DMS53 (cell line): ENCODE measurements at regions not wholly inside any gene's neighbourhood (a gene's known extent, or its start where the extent isn't known, plus 50 kb on each side); places are given as distances from the start of the nearest gene placed in this dataset.
"Not testable (repeated sequence)": the region's sequence is repeated elsewhere in the genome, so short reads cannot be mapped to it uniquely, and the experiment has no call there.

Experiments
- DNase-seq: peaks from one replicate; lab custom pipeline; 2025; lab: John Stamatoyannopoulos, UW

- DNase-seq: no peak
Observed at GRCh38 chr10:53430974-53431373, 658.4 kb upstream of the MBL2 start.

GRCh38 chr10:53430127-53430891 lies 657.7 kb upstream of the MBL2 start:
- no peak for DNase-seq

DNA sequence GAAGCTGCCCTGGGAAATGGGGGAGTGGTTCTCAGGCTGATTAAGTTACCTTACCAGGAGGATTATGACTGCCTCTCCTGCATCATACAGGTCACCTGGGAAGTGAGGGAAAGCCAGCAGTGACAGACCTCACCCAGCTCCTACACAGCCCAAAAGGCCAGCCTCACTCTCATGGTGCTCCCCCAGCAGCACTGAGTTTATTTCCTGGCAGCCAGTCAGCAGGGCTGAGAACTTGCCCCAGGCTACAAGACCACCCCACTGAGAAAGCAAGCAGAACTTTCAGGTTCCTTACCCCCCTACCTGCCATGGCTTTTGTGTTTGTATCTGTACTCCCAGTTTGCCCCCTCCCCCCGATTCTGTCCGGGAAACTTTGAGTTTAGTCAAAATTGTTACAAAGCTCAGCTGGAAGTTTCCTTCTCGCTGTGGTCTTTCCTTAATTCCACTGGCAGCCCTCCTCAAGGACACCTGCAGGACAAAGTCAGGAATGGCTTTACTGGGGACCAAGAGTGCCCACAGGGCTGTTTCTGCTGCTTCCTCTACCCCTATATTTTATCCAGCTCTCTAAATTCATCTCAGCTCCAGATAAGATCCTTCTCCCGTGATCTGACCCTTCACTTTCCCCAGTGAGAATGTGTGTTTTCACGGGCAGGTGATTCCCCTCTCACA lies 649.8 kb upstream of the MBL2 start:
- DNase-seq: no peak

- DNase-seq: no peak
Observed at GRCh38 chr10:53412651-53413050, 640.1 kb upstream of the MBL2 start.

DNA sequence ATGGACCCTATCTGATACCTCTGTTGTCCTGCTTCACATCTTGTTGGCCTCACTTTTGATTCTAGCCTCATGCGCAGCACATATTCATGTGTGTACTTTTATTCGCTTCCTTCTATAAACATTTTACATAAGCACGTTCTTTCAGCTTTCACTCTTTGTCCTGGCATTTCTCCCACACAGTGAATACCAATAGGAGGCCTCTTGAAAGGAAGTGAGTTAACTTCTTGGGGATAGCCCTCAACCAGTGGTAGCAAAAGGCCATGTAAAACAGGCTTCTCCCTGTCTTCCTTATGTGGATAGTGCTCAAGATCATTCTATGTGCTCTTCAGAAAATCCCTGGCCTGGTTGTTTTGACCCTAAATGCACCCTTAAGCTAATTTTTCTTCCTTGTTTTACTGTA lies 633.9 kb upstream of the MBL2 start:
- no peak for DNase-seq

GRCh38 chr10:53403688-53404087 lies 631.1 kb upstream of the MBL2 start:
- peak; percentile 68 for DNase-seq

- no peak for DNase-seq
Observed at GRCh38 chr10:53402594-53402993, 630.0 kb upstream of the MBL2 start.

- DNase-seq: no peak
Observed at GRCh38 chr10:53401536-53401935, 629.0 kb upstream of the MBL2 start.

DNA sequence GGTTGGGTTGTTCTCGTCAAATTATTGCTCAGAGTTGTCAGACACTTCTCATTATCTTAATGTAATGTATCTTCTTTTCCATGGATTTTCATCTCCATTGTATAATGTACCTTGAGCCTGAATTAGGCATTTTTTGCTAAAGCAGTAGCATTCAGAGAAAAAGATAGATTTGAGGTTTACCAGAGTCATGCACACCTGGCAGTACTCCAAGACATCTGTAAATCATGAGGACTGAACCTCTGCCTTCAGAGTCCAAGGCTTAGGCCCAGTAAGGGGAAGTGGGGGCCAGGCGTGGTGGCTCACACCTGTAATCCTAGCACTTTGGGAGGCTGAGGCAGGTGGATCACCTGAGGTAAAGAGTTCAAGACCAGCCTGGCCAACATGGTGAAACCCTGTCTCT lies 624.3 kb upstream of the MBL2 start:
- DNase-seq: no peak

- peak; percentile 74 for DNase-seq
Observed at GRCh38 chr10:53395449-53395848, 622.9 kb upstream of the MBL2 start.

DNA sequence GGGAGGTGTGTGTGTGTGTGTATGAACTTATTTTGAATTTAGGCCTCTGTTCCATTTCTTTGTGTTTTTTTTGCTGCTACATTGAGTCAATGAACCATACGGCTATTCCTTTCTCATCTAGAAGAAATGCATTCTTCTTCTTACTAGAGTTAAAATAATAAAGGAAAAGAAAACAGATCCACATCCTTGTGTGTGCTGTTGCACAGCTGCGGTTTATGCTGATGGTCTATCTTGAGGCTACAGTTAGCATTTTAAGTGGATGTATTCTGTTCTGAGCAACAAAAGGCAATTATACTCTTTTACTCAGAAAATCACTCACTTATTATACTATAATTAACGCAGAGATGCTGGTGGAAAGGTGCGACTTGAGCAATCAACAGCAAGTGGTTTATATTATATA lies 615.0 kb upstream of the MBL2 start:
- no peak for DNase-seq

DNA sequence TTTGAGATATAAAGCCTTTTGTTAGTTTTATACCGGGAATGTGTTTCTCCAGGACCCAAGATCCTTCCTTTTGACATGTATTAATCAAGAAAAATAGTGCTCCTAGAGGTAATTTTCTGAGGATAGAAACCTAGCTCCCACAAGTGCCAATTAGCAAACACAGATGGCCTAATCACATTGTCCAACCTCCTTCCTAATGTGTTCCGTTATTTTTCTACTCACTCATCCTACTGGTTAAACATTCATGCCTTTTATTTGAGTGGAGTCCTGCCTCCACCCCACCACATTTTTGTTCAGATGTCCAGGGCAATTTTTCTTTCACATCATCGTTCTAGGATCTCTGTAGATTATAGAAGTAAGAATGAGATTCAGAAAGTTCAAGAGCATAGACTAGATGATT lies 610.0 kb upstream of the MBL2 start:
- no peak for DNase-seq

- peak; percentile 44 for DNase-seq
Observed at GRCh38 chr10:53379956-53380355, 607.4 kb upstream of the MBL2 start.

GRCh38 chr10:53370347-53370746 lies 597.8 kb upstream of the MBL2 start:
- DNase-seq: no peak

DNA sequence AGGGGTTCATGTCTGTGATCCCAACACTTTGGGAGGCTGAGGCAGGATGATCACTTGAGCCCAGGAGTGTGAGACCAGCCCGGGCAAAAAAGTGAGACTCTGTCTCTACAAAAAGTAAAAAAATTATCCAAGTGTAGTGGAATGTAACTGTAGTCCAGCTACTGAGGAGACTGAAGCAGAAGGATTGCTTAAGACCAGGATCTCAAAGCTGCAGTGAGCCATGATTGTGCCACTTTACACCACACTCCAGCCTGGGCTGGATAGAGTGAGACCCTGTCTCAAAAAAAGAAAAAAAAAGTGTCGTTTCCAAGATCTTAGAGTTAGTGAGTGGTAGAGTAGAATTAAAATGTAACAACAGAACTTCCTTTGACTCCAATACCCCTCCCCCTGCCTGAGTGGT lies 589.4 kb upstream of the MBL2 start:
- DNase-seq: peak; percentile 23

DNA sequence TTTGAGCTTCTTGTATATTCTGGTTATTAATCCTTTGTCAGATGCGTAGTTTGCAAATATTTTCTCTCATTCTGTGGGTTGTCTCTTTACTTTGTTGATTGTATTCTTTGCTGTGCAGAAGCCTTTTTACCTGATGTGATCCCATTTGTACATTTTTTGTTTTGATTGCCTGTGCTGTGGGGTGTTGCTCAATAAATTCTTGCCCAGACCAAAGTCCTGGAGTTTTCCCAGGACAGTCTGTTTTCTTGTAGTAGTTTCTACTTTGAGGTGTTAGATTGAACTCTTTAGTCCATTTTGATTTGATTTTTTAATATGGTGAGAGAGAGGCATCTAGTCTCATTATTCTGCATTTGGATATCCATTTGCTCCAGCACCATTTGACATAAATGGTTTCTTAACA lies 588.7 kb upstream of the MBL2 start:
- no peak for DNase-seq

DNA sequence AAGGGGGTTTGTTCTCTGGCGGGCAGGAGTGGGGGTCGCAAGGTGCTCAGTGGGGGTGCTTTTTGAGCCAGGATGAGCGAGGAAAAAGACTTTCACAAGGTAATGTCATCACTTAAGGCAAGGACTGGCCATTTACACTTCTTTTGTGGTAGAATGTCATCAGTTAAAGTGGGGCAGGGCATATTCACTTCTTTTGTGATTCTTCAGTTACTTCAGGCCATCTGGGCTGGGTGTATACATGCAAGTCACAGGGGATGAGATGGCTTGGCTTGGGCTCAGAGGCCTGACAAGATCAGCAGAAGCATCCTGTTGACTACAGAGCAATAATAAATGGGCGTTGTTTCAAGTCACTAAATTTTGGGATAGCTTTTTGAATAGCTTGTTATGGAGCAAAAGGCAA lies 586.4 kb upstream of the MBL2 start:
- not testable (repeated sequence) for DNase-seq

- no peak for DNase-seq
Observed at GRCh38 chr10:53358536-53358935, 586.0 kb upstream of the MBL2 start.

DNA sequence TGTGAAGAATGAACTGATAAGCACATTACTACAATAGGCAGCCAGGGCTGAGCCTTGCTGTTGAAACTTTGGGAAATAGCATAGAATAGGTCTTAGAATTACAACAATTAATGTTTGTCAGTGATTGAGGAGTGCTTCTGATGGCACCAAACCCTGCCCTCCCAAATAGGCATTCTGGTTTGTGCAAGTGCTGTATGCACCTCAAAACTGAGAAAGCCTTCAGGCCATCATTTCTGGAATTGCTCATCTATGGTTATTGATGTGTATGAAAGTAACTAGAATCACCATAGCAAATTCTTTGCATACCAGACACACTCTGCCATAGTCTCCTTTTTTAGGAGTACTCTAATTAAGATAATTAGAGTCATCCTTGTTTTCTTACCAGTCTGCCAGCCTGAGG lies 585.0 kb upstream of the MBL2 start:
- no peak for DNase-seq

- DNase-seq: peak; percentile 25
Observed at GRCh38 chr10:53356616-53357349, 584.2 kb upstream of the MBL2 start.

- DNase-seq: not testable (repeated sequence)
Observed at GRCh38 chr10:53342531-53342930, 569.9 kb upstream of the MBL2 start.

GRCh38 chr10:53338199-53338598 lies 565.6 kb upstream of the MBL2 start:
- DNase-seq: not testable (repeated sequence)

DNA sequence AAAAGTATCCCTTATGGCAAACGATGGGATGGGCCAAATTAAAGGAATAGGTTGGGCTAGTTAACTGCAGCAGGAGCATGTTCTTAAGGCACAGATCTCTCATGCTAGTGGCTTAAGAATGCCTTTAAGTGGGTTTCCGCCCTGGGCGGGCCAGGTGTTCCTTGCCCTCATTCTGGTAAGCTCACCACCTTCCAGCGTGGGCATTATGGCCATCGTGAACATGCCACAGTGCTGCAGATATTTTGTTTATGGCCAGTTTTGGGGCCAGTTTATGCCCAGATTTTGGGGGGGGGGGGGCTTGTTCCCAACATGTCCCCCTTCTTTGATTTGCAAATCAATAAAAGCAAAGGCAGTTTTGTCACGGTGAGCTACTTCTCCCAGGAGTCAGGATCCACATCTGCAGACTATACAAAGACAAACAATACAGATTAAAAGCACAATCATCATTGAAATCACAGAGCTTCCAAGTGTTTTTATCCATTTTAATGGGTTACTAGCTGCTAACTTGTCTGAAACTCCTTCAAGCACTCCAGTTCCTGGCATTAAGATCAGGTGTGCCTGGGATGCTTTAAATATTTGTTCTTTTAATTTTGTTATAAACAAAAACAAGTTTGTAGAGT lies 563.3 kb upstream of the MBL2 start:
- DNase-seq: not testable (repeated sequence)
